ENCODE measurements at regions not wholly inside any gene's neighbourhood (a gene's known extent, or its start where the extent isn't known, plus 50 kb on each side); places are given as distances from the start of the nearest gene placed in this dataset.

DNA sequence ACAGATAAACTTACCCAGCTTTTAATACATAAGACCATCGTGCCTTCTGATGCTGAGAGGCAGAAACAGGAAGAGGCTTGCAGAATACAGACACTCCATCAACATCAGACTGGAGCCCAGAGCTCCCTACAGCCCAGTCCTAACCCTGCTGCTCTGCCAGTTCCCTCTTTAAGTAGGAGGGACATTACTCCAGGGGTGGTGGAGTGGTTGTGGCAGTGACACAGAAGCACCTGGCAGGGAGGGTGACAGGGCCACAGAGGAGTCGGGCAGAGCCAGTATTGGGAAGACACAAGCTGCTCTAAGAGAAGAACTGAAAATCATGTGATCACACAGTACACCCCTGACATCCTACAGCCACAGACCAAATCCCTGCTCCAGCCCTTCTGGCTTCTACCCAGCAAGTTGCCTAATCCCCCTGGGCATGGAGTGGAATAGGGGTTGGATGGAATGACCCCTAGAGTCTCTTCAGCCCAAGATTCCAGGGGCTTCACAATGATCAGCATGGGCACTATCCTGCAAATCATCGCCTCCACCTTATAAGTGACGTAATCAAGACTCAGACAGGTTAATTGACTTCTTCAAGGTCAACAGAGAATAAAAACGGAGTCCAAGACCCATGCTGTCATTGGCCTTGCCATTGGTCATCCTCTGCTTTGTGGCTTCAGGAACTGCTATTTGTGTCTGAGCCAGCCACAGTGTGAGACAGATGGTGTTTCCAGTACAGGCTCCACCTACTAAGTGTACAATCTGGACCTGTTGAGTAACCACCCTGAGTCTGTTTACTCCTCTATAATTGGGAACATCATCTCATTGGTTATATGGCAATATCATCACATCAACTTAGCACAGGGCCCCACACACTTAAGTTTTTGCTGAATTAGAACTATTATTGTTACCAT is 61.1 kb upstream of the ZMIZ1 start:
- DNase-seq: no peak

DNA sequence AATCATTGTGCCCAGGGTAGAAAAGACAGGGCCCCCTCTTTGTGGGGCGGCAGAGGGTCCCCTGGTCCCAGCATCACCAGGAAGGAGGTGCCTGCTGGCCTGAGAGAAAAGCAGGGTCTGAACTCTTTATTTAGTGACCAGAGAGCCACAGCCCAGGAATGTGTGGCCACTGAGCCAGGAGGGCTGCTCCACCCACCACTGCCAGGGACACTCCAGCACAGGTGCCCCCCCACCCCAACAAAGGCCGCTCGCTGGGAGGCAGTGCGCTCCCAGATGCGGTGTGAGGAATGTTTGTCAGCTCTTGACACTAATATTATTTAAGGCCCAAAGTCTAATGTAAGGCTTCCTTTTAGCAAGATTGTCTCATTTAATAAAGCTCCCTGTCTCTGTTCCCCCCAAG is 59.6 kb upstream of the ZMIZ1 start:
- DNase-seq: no peak

DNA sequence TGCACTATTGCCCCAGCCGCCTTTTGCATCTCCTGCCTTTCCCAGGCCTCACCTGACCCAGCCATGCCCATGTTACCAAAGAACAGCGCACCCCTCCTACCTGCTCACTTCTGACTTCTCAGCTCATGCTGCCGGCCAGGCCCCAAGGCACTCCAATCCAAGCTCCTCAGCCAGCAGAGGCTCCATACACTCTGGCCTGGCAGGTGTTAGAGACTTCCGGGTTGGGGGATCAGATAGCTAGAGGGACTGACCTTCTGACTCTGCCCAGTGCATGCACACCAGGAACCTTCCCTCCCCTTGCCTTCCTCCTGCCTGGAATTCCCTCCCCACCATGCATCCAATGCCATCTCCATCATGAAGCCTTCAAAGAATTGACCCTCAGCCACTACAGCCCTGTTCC is 56.2 kb upstream of the ZMIZ1 start:
- no peak for DNase-seq

DNA sequence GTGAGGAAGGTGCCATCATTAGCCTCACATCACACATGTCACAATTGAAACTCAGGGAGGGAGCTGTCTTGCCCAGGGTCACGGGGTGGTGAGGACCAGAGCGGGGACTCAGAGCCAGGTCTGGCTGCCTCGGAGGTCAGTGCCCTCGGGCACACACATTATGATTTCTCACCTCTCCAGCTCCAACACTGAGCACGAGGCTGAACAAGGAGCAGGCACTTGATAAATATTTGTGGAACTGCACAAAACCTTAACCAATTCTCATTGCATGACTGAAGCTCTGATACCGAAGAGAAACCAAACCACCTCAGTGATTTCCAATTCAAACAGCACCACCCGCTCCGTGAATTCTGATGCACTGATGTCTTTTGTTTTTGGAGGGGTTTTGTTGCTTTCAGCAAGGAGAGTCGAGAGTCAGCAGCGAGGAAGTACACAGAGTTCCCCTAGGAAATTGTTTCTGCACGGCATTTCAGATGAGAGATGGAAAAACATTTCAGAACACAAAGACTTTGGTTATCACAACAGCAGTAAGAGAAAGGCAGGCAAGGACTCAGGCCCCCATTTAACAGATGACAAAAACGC is 55.3 kb upstream of the ZMIZ1 start:
- no peak for DNase-seq

DNA sequence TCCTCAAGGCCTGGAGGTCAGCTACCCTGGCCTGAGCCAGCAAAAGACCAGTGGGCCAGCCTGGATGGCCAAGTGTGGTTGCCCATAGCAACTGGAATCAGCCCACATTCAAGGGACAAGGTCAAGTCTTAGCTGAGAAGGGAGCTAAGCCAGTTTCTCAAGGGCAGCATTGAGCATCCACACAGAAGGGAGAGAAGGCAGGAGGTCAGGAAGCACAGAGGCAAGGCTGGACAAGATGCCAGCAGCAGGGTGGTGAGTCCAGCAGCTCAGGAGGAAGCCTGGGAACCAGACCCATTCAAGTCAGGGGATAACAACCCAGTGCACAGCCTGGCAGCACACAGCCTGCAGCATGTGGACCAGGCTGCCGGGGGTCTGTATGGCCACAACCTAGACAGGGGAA is 54.0 kb upstream of the ZMIZ1 start:
- DNase-seq: no peak

DNA sequence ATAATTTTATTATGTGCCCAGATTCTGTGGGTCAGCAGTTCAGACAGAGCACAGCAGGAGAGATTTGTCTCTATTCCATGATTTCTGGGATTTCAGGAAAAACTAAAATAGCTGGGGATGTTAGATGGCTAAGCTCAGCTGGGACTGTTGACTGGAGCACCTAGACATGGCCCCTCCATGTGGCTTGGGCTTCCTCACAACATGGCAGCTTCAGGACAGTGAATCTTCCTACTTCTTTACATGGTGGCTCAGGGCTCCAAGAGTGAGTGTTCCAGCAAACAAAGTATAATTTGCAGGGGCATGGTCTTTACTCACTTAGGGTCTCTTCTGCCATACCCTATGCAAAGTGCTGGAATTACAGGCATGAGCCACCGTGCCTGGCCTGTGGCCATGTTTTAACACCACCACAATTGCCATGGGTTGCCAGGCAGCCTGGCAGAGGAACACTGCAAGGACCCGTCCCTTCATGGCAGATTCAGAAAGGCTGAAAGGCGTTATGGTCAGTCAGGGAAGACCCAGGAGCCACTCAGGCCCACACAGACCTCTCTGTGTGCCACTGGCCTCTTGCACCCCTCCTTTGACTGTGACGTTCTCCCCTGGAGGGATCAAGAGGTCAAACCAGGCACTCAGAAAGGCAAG is 50.8 kb upstream of the ZMIZ1 start:
- DNase-seq: no peak

DNA sequence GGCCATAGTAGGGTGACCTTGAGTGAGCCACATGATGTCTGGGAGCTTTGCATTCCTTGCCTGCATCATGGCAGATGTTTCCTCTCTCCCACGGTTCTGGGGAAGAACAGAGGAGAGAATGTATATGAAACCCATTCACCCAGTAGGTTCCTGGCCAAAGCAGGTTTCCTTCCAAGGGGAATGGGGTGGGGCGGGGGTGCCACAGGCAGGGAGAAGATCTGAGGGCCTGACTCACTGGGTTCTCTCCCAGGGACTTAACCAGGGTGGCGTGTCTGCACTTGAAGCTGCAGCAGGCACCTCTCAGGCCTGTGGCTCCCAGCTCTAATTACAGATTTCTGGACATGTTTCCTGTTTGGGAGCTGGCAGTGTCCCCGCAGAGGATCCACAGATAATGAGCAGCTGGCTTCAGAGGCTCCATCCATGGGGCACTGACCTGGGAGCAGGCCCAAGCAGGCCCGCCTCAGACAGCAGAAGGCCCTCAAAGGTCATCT is 50.2 kb upstream of the ZMIZ1 start:
- no peak for DNase-seq
